GM23248 (cell line): ENCODE measurements at regions not wholly inside any gene's neighbourhood (a gene's known extent, or its start where the extent isn't known, plus 50 kb on each side); places are given as distances from the start of the nearest gene placed in this dataset.

Experiments used
- EZH2 ChIP-seq: fragments of 200-600 bp; sonication (generic); IDR thresholded peaks from 2 replicates; pipeline ENCODE4 v1.6.1; 2018; ENCODE audit warnings: antibody characterized with exemption, mild to moderate bottlenecking; ENCODE audit not compliant: insufficient read depth, poor library complexity, severe bottlenecking
- EZH2phosphoT487 ChIP-seq: fragments of 200-600 bp; sonication (generic); IDR thresholded peaks from 2 replicates; pipeline ENCODE4 v1.6.1; 2018; ENCODE audit warnings: antibody characterized with exemption, moderate library complexity, mild to moderate bottlenecking, low read depth; ENCODE audit not compliant: insufficient read depth

DNA sequence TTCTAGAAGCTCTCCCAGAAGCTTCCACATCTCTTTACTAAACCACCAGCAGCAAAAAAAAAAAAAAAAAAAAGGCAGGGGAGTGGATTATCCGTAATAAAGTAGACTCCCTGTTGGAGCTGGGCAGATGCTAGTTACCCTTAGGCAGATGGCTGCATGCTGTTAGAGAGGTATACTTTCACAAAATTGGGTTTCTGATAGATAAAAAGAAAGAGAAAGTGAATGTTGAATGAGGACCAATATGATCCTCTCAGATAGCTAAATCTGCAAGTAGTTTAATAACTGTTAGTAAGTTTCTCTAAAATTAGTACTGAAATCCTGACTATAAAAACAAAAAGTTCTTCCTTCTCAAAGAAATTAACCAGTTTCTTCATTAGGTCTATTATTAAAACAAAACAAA is 195.4 kb downstream of the ANAPC10 start:
- TF ChIP-seq EZH2phosphoT487, result no peak
- no peak for TF ChIP-seq EZH2
